Right lung (tissue), 2 donors: ENCODE measurements at regions not wholly inside any gene's neighbourhood (a gene's known extent, or its start where the extent isn't known, plus 50 kb on each side); places are given as distances from the start of the nearest gene placed in this dataset.

ENCODE experiments used
- DNase-seq, 2 donors: peaks; one replicate each; pipeline ENCODE4 v3.0.0-alpha.2; 2013

DNA sequence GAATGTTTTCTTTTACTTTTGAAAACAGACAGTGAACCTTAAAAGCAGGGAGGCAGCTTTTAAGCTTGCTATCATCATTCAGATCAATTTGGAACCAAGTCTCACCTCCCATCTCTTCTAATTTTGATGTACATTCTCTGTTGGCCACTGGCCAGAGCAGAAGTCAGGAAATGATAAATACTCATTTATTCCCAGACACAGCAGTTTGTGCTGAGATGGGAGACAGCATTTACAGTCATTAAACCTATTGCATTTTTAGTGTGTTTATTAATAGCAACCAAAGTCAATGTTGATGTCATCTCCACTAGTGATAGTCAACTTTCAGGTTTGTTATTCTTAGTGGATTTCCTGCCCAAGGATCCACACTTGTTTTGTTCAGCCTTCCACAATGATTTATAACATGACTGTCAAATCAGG lies 320.0 kb upstream of the ATP2B1 start:
- no peak for DNase-seq

DNA sequence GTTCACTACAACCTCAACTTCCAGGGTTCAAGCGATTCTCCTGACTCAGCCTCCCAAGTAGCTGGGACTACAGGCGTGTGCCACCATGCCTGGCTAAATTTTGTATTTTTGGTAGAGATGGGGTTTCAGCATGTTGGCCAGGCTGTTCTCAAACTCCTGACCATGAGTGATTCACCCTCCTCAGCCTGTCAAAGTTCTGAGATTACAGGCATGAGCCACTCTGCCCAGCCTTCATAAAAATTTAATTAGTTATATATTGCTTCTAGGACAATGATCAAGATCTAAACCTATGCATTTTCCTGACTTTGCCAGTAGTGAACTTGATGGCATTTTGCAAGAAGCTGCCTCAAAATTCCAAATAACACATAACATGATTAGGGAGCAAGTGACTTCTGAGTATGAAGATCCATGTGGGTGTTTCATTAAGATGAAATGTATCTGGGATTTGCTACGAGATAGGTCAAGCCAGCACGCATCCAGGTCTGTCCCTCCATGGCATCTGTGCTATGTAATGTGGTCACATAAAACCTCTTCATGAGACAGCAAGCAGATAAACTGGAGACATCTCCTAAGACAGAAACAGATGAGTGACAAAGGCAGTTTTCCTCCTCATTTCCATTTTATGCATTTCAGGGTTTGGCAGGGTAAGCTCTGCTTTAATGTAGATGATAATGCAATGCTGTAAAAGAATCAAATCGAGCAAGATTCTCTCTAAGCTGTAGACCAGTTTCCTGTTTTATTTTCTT lies 319.4 kb upstream of the ATP2B1 start:
- DNase-seq = no peak

DNA sequence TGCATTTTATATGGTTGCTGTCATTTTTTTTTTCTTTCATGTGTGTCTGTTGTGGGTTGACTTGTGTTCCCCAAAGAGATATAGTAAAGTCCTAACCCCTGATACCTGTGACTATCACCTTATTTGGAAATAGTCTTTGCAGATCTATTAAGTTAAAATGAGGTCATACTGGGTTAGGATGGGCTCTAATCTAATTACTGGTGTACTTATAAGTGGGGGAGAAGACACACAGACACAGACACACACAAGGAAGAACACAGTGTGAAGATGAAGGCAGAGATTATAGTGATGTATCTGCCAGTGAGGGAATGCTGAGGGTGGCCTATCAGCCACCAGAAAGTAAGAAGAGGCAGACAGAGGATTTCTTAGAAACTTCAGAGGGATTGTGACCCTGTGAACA lies 318.4 kb upstream of the ATP2B1 start:
- no peak for DNase-seq

DNA sequence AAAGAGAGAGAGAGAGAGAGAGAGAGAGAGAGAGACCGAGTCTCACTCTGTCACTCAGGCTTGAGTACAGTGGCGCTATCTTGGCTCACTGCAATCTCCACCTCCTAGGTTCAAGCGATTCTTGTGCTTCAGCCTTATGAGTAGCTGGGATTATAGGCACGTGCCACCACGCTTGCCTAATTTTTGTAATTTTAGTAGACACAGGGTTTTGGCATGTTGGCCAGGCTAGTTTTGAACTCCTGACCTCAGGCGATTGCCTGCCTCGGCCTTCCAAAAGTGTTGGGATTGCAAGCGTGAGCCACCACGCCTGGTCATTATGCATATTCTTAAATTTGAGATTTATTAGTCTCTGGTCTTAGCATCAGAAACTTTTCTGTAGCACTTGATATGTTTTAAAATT lies 317.9 kb upstream of the ATP2B1 start:
- DNase-seq = no peak

DNA sequence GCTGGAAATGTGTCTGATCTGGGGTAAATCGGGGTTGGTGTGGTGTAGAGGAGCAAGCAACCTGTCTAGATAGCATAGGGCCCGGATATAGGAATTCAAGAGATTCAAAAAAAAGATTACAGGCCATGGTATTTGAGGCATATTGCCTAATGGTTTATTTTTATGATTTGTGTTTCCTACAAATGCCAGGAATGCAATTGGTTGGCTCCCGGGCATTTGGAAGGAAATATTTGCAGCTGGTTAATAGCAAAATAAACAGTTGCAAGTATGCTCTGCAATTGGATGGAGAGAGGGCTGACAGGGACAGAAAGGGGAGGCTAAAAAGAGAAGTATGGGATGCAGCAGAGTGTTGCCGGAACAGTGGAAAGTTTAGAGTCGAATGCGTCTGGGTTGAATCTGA lies 315.6 kb upstream of the ATP2B1 start:
- no peak for DNase-seq

DNA sequence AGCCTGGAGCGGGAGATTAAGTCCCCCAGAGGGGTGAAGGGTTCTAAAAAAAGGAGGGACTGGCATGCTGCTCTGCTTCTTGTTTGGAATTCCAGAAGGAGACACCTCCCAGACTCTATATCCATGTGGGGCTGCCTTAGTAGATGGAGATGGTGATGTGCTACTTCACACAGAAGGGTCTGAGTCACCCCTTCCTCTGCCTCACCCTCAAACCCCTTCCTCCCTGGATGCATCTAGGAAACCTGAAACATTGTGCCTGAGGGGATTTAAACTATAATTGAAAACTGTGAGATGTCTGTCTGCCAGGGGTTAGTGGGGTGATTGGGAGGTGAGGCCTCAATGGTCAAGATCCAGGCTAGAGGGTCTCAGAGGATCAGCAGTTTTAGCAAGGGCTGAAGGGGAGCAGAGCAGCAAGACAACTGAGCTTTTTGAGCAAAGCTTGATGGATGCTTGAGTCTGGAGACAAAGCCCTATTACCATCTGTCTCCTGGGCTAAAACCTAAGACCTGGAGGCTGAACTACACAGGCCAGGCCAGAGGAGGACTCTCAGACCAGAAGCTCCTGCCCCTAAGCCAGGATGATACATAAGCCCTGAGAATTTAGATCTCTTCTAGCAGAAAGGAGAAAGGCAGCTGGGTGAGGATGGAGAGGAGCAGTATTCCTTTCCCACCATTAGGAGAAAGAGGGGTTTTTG lies 314.7 kb upstream of the ATP2B1 start:
- no peak for DNase-seq

DNA sequence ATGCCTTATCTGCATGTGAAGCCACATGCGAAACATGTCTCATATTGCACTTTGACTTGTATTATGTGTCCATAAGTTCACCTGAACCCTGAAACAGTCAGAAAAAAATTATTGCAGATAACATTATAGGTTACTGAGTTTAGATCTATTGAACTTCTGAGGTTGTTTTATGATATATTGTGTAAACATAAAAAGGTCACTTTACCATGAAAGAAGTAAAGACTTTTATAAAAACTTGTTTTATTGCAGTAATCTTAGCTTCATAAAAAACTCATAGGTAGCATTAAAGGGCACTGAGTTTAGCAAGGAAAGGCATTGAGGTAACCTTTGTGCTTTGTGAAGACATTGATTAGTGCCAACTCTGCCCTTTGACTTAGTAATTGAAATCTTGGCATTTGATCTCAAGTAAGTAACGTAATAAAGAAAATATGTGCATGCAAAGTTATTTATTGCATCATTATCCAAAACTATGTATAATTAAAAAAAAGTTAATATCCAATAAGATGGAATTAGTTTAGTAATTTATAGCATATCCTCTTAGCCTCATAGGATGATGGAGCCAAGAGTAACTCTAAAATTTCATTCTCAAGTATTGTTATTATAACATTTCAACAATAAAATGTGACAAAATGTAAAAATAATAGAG lies 313.3 kb upstream of the ATP2B1 start:
- DNase-seq = no peak

DNA sequence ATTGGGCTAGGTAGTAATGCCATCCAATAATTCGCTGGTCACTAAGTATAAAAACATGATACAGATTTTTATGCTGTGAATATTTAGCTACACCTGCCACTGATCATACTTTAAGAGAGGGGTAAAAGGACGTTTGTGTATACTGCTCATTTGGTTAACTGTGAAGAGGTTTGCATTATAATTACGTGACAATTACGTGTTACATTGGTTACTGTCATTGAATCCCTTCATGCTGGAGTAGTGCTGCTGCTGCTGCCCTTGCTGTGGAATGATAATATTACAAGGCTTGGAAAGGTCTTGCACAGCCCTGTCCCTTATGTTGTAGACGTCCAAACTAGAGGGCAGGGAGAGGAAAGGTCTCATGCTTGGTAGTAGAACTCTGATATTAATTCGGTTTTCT lies 312.2 kb upstream of the ATP2B1 start:
- no peak for DNase-seq

DNA sequence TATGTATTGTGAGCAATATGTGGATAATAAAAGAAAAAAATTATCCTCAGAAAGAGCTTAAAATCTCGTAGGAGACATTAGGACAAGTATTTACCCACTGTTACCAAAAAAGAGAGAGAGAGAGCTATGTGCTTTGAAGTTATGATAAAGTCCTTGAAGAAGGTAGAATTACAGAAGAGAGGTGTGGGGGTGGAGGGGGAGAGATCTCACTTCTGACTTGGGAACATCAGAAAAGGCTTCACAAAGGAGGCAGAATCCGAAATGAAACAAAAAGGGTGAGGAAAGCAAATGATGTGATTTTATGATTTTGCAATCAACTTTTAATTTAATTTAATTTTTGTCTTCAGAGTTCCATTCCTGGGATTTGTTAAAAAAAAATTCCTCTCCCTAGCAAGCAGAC lies 311.8 kb upstream of the ATP2B1 start:
- DNase-seq = no peak

DNA sequence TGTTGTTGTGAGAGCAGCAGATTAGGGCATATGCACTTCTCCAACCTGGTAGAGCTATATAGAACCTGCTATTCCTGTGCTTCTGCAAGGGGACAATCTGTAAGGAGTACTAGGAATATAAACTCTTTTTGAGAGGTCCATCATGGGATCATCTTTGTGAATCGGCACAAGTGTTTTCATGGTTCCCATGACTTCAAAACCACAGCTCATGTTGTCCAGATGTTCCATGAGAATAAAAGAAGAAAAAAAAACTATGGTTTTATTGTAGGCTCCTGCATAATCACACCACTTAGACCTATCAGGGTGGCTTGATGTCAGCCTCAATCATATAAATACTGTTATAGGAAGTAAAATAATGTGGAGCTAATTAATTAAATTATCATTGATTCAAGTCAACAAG lies 311.4 kb upstream of the ATP2B1 start:
- no peak for DNase-seq

DNA sequence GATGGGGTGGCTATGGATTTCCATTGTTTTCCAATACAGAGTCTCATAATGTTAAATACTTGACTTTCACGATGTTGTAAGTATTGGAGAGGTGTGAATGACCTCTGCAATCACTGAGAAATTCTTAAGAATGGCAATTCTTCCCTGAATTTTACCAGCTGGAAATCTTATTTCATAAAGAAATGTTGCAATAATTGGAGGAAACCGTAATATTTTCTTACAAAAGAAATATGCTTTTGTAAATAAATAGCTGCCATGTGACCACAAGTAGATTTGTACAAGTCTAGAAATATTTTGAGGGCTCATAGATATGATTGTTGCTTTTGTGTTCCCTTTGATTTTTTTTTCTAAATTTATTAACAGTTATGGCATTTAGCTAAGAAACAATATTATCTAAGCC lies 308.7 kb upstream of the ATP2B1 start:
- DNase-seq = no peak

DNA sequence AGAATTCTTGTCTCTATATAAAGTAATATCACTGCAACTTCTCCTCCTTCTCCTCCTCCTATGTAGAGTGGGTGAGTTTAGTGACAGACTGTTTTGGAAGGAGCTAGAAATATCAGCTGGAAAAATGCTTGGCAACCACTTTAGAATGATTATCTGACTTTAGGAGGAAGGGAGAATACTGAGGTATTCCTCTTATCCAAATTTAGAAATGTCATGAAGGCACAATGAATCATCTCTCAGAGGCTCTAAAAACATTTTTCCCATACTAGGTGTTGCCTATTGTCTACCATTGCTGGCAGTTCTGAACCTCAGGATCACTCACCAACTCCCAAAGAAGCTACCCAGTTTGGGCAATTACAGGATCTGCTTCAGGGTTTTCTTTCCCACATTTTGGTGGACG lies 306.6 kb upstream of the ATP2B1 start:
- DNase-seq = no peak

DNA sequence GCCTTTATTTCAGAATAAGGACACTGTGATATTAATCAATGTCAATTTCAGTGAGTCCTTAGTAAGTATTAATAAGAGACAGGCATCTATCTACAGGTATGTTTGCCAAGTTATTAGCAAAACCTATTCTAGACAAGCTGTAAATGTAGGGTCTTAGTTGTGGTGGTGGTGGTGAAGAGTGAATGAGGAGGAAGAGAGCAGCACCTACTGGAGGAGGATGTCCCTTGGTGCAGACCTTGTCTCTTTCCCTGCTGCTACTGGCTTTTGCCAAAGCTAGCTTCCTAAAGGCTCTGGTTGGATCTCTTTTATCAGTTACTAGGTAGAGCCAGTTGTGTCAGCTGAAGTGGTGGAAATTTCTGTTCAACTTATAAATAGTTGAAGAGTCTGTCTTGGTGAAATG lies 304.8 kb upstream of the ATP2B1 start:
- DNase-seq = no peak

DNA sequence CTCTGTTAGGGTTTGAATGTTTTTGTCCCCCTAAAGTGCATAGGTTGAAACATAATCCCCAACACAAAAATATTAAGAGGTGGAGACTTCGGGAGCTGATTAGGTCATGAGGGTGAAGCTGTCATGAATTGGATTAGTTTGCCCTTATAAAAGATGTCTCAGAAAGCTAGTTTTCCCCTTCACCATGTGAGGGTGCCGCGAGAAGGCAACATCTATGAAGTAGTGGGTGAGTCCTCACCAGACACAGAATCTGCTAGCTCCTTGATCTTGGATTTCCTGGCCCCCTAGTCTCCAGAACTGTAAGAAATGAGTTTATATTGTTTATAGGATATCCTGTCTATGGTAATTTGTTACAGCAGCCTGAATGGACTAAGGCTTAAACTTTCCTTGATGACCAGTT lies 301.5 kb upstream of the ATP2B1 start:
- DNase-seq = no peak

DNA sequence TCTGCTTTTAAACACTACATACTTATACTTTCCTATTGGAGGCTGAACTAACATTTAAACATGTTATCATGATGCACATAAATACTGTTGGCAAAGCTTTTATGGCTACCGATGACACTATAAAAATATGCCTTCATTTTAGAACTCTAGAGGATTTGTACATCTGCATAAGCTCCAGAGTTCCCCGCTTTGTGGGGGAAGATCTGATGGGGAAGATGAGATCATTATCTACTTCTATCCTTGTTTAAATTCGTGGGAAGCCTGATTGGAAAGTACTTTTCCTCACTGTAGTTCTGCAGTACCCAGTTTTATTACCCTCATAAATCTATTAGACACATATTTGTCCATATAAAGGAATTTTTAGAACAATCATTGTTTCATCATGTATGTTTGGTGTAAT lies 299.6 kb upstream of the ATP2B1 start:
- DNase-seq = no peak

DNA sequence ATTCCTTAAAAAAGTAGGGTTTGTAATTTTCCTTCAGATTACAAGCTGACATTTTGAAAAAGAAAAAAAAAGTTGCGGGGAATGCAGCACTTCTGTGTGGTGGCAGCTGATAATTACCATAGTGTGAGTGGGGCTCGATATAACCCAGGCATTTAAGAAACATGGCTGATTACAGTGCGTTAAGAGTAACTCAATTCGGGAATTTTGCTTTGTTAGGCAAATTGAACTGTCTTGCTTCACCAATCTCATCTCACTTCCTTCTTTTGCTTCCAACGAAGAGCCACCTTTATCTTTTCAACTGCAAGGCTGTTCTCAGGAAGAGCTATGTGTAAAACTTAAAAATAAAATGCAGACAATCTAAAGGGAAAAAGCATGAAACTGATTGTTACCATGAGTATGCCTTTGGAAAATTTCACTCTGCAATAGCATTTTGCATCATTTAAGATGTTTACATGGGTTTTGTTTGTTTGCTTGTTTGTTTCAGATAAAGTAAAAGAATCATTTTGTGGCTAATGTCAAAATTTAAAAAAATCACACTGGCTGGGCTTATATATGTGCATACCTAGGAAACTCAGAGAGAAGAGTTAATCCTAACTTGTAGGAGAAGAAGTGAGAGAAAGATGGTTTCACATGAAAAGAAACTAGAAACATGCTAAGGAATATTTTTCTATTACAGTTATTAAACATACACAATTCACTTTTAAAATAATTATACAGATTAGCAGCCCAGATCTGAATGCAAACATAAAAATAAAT lies 295.9 kb upstream of the ATP2B1 start:
- DNase-seq = no peak

DNA sequence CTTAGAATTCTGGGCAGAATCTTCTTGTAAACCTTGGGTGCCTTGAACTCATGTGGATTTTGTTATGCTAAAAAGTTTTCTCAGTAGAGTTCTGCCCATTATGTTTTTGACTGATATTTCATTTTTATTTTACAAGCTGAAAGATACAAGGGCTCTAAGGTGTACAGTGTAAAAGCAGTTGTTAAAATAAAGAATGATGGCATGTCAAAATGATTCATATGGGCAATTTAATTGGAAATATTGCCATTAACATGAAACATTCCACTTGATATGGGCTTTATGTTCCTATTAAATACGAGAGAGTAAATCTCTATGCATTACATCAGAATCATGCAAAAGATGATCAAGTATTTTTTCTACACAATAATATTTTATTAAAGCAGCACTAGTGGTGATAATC lies 295.1 kb upstream of the ATP2B1 start:
- DNase-seq = no peak

DNA sequence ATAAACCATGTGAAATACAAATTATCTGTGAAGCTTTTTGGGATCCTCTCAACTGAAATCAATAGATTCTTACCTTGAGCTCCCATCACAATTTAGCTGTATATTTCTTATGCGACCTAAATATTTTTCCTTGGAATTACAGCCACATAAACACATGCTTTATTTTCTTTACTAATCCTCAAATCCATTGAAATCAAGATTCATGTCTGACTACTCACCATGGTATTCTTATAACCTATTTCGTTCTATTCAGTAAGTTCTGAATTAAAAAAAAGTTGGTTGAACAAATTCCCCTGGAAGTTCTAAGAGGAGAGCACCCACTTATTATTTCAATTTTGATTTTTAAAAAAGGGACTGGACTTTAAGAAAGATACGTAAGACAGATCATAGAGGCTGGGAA lies 292.1 kb upstream of the ATP2B1 start:
- no peak for DNase-seq

DNA sequence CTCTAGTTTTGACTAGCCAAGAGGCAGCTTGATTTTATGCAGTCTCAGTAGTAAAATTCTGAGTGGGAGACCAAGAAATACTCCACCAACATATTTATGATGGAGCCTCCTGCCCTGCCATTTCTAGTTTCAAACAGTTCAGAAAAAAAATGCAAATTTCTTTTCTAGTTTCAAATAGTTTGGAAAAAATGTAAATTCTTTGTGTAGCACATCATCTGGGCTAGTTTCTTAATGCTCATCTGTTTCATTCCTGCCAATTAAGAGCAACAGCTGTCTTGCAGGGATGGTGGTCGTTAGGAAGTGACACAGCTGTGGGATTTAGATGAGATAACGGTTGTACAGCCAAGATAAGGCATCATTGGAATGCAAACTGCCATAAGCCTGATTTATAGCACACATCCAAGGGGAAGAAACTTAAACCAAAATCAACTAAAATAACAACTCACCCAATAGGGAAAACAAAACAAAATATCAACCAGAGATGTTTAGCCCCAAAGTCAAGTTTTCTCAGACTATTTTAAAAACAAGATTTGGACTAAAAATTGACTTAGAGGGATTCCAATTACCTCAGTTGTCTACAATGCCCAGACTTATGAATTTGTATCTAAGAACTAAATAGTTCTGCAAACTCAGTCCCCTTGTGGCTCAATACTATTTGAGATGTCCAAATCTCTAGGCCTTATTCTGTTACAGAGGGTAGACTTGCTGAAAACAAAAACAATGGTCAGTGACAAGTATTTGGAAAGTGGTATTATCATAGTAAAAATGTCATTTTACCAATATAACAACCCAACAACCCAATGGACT lies 291.3 kb upstream of the ATP2B1 start:
- peak; percentile 55 to 61 for DNase-seq

DNA sequence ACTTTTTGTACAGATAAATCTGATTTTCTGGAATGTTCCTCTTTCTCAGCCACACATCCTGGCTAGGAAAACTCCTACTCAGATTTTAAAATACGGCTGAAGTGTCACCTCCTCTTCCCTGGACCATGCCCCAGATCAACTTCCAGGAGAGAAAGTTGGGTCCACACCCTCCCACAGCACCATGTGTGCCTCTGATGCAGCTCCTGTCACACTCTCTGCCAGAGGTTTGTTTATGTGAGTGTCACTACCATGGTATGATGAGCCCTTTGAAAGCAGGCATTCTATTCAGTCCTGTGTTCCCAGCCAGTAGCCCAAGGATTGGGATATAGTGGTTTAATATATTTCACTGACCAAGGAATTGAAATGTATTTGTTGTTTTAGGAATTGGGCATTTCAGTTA lies 287.2 kb upstream of the ATP2B1 start:
- no peak for DNase-seq

DNA sequence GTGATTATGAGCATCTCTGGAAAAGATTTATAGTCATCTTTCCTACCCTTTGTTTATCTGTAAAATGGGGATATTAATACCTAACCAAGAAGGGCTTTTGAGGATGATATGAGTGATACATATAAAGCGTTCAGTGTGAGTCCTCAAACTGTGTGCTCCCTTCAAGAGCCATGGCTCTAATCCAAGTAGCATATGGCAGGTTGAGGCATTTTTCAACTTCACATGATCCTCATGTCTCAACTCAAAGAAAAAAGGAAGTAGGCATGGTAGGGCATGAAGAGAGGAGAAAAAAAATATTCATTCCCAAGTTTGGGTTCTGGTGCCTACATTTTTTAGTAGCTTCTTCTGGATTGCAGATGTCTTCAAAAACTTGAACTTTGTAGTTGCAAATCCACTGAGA lies 286.3 kb upstream of the ATP2B1 start:
- DNase-seq = no peak

DNA sequence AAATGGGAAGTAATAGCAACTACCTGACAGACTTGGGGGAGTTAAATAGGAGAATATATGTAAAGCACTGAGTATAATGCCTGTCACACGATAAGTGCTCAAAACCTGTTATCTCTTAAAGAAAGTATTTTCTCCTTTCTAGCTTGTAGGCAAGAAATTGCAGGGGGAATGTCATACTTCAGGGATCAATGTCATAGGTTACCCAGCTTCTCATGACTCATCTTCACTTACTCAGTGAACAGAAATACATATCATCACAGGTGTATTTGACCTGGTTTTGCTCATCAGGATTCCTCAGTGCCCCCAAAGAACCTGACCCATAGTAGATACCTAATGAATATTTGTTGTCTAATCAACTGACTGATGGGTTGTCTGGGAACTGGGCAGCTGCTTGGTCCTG lies 285.0 kb upstream of the ATP2B1 start:
- DNase-seq = no peak
